Suppressor macrophage treated with lipopolysaccharide for 4 hours (primary cell): ENCODE measurements at regions not wholly inside any gene's neighbourhood (a gene's known extent, or its start where the extent isn't known, plus 50 kb on each side); places are given as distances from the start of the nearest gene placed in this dataset.

Source experiments
- DNase-seq: peaks from one replicate; pipeline ENCODE4 v3.0.0-alpha.2; 2020

- no peak for DNase-seq
Observed at GRCh38 chr2:64196963-64197362, 52.7 kb upstream of the PELI1 start.

- DNase-seq: no peak
Observed at GRCh38 chr2:64201151-64201550, 56.9 kb upstream of the PELI1 start.

GRCh38 chr2:64202206-64202845 is 58.1 kb upstream of the PELI1 start:
- DNase-seq: peak; percentile 38

- DNase-seq: peak; percentile 47
Observed at GRCh38 chr2:64203131-64203857, 59.1 kb upstream of the PELI1 start.

GRCh38 chr2:64203858-64204632 is 59.8 kb upstream of the PELI1 start:
- DNase-seq: peak; percentile 98

- DNase-seq: no peak
Observed at GRCh38 chr2:64204703-64205102, 60.5 kb upstream of the PELI1 start.

- no peak for DNase-seq
Observed at GRCh38 chr2:64205415-64205814, 61.2 kb upstream of the PELI1 start.

GRCh38 chr2:64207573-64207972 is 63.4 kb upstream of the PELI1 start:
- DNase-seq: no peak

GRCh38 chr2:64210816-64211215 is 66.6 kb upstream of the PELI1 start:
- peak; percentile 34 for DNase-seq

- peak; percentile 85 for DNase-seq
Observed at GRCh38 chr2:64211276-64211921, 67.2 kb upstream of the PELI1 start.

GRCh38 chr2:64212346-64212745 is 68.1 kb upstream of the PELI1 start:
- DNase-seq: peak; percentile 93

- DNase-seq: peak; percentile 93
Observed at GRCh38 chr2:64212801-64213321, 68.6 kb upstream of the PELI1 start.

GRCh38 chr2:64213532-64214275 is 69.5 kb upstream of the PELI1 start:
- peak; percentile 73 for DNase-seq

- DNase-seq: peak; percentile 66
Observed at GRCh38 chr2:64214281-64215115, 70.3 kb upstream of the PELI1 start.

GRCh38 chr2:64217198-64217869 is 73.1 kb upstream of the PELI1 start:
- DNase-seq: no peak

- DNase-seq: no peak
Observed at GRCh38 chr2:64218137-64218802, 74.0 kb upstream of the PELI1 start.

- DNase-seq: peak; percentile 39
Observed at GRCh38 chr2:64219149-64219548, 74.9 kb upstream of the PELI1 start.

- DNase-seq: peak; percentile 56
Observed at GRCh38 chr2:64220265-64220664, 76.0 kb upstream of the PELI1 start.

GRCh38 chr2:64220894-64221617 is 76.8 kb upstream of the PELI1 start:
- no peak for DNase-seq
